ENCODE measurements at regions not wholly inside any gene's neighbourhood (a gene's known extent, or its start where the extent isn't known, plus 50 kb on each side); places are given as distances from the start of the nearest gene placed in this dataset.

DNA sequence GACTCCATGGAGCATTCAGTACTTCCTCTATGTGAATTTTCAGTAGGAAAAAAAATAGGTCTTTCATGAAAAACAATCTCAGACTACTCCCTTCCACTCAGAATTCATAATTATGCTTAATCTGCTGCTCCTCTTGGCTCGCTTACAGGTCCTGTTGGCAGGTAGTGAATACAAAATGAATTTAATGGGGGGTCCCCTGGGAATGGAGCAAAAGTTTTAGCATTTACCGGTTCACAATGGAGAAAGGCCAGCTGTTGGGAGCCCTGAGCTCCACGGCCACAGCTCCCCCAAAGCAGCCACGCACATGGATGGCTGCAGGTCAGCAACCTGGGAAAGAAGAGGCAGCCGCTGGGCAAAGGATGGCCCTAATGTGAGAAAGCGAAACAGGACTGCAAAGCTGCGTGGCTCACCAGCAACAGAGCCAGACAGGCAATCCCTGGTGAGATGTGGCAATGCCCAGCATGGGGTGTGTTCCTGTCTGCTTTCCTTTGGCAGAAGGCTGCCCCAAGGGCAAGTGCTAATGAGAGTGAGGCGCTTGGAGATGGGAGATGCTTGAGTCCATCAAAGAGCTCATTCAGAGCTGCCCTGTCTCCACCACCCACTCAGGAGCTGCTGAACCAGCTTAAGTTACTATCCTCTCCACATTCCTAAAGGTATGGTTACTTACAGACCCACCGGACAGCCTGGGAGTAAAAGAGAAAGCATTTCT lies 447.4 kb downstream of the EPHA4 start:
- peak; percentile 11 for DNase-seq

DNA sequence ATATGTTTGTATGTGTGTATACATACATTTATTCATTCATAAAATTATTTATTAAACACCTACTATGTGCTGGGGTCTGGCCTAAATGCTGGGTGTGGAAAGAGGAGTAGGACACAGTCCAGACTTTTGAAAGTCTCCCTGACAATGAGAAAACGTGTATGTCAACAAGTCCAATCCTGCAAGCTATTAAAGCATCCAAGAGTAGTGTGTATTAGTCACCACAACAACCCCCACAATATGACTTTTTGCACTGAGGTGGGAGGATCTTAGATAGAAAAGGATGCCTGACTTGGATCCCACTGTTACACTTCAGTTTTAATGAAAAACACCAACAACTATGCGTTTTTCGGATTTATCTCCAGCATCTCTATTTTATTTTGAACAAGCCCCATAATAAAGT lies 446.4 kb downstream of the EPHA4 start:
- no peak for DNase-seq

DNA sequence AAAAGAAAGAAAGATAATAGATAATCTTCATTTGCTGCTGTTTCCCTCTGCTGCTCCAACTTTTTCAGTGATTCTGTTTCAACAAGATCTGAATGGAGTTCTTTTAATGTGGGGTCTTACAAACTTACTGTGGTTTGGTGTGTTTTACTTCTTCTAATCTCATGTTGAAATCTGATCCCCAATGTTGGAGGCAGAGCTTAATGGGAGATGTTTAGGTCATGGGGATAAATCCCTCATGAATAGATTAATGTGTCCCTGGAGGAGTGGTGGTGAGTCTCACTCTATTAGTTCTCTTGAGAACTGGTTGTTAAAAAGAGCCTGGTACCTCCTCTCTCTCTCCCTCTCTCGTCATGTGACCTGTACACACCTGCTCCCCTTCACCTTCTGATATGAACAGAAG lies 442.4 kb downstream of the EPHA4 start:
- DNase-seq, result no peak

DNA sequence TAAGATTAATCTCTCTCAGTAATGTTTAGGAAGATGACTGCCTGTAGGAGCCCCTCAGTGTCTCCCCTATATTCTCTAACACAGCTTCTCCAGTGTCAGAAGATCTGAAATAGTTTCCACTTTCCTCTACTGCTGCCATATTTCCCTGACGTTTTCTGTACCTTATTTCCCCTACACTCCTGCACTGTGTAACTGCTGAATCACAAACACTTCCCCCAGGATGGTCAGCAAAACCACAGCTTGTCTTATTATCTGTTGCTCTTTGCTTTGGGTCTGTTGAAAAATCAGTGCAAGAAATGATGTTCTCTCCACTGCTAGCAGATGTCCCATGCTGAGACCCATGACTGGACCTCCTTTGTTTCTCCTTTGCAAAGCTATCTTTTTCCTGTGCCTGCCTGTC lies 441.7 kb downstream of the EPHA4 start:
- DNase-seq, result no peak

DNA sequence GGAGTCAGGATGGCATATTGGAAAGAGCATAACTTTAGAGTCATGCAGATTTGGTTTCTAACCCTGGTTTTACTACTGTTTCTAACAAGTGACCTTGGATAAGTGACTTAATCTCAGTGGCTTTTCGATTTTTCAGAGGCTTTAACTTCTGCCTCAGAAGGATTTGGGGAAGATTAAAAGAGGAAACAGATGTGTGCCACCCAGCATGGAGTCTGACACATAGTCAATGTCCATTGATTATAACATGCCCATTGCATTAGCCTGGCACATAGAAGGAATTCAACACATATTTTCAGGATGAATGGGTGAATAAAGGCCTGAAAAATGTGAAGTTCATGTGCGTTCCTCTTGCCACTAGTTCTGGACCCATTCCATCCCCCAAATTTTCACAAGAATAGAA lies 438.2 kb downstream of the EPHA4 start:
- DNase-seq, result no peak

DNA sequence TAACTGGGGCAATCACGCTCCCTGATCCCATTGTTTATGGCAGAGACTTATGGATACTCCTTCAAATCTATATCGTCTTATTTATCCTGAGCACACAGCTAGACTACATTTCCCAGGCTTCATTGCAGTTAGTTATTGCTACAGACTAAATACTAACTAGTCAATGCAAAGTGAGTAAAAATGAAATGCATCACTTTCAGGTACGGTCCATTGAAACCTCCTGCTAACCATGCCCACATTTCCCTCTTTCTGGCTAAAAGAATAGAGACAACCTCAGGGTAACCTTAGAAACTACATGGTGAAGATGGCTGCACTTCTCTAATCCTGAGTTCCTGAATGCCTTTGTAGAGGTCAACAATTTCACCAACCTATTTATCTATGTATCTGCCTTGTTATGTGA lies 437.4 kb downstream of the EPHA4 start:
- DNase-seq, result no peak

DNA sequence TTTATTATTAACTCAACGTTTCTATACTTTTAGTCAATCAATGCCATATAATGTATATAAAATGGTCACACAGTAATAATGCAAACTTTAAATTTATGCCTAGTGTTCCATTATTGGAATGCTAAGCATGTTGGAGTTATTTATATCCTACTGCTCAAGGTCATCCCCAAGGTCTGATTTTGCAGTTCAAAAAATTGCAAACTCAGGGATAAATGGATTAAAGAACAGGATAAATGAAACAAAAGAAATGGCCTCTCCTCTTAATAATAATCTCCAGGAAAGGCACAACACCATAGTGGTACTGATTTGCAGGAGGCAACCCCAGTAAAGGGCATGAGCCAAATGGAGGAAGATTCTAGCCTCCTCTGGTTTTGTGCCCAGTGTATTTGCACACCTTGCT lies 436.4 kb downstream of the EPHA4 start:
- DNase-seq, result no peak

DNA sequence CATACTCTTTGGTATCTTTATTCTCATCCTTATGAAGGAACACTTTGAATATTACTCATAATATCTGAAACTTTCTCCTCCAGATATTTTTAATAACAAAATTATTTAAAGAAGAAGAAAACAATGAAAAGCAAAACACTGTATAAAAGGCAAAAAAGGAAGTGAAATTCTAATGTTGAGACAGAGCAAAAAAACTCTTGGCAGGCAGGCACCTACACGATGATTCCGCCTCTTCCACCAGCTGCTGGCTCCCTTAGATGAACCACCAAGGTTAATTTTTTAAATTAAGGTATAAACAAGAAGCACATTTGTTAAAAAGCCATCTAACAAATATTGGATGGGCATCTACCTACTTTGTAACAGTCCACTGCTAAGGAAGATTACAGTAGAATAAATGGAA lies 434.7 kb downstream of the EPHA4 start:
- no peak for DNase-seq

DNA sequence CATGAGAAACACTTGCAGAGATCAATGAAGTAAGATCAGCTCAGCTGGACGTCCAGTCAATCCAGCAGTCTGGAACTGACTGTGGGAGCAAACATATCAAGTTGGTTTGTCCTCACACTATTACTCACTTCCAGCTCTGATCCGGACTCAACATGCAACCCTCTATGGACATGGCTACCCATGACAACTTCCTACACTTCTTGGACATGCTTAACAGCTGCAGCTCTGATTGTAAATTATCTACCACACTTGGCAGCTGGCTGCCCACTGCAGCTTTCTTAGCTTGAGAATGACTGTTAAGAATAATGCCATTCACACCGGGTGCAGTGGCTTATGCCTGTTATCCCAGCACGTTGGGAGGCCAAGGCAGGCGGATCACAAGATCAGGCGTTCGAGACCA lies 429.8 kb downstream of the EPHA4 start:
- no peak for DNase-seq

DNA sequence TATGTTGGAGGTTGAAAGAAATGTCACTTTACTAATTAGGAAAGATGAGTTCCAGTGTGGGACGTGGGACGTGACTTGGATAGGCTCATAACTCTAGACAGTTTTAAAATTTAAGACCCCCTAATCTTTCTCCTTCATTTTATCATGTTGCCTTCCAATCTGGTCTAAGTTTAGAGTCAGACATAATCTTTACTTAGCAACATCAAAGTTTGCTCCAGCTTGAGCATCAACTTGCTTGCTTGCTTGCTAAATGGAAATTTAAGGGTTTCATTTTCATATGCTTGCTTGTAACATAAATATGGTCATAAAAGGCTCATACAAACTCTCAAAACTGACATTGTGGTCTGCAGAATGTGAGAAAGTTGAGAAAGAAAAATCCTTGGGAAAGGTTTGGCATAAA lies 428.9 kb downstream of the EPHA4 start:
- no peak for DNase-seq

DNA sequence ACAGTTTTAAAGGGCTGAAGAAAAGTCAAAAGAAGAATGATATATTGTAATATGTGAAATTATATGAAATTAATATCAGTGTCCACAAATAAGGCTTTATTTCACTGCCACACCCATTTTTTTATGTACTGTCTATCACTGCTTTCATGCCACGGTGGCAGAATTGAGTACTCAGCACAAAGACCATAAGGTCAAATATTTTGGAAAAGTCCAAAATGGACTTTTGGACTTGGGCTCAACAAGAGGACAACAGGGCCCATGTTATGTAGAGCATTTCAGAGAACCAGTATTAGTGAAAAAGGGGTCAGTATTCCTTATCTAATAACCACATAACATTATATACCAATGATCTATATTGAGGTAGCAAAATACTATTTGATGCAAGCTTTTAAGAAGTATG lies 427.2 kb downstream of the EPHA4 start:
- no peak for DNase-seq

DNA sequence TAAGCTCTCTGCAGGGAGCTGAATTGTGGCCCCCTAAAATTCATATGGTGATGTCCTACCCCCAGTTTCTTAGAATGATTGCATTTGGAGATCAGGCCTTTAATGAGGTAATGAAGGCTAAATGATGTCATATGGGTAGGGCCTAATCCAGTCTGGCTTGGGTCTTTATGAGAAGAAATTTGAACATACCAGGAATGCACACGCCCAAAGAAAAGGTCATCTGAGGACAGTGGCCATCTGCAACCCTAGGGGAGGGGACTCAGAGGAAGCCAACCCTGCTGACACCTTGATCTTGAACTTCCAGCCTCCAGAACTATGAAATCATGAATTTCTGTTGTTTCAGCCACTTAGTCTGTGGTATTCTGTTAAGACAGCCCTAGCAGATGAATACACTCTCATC lies 426.7 kb downstream of the EPHA4 start:
- DNase-seq, result no peak

DNA sequence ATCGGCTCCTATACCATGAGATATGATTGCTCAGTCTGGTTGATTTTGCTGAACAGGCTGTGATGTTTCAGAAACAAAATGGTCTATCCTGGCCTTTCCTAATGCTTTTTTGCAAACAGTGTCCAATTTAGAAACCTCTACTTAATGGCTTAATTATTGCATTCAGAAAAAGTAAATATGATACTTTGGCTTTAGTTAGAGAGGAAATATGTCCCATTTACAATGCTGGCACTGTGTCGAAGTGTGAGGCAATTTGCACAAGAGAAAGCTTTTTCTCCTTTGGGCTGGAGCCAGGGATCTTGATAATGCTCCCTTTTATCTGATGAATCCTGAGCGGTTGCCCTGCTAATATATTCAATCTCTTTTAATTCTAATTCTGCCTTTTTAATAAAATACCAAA lies 418.9 kb downstream of the EPHA4 start:
- DNase-seq, result no peak

DNA sequence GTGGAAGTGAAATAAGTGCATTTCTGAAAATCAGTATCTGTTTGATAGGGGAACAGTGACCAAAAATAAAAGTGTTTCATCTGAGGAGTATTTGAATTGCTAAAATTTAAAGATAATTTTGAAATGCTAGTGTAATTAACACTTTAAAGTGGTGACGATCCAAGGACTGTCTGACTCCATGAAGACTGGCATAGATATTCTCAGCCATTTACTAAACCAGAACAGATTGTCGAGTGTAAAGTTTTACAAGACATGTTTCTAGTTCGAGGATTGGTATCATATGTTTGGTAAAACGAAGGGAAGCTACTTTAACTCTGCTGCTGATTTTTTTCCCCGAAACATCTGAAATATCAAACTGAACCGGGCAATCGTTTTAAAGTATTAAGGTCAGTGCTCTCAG lies 417.9 kb downstream of the EPHA4 start:
- DNase-seq, result no peak

DNA sequence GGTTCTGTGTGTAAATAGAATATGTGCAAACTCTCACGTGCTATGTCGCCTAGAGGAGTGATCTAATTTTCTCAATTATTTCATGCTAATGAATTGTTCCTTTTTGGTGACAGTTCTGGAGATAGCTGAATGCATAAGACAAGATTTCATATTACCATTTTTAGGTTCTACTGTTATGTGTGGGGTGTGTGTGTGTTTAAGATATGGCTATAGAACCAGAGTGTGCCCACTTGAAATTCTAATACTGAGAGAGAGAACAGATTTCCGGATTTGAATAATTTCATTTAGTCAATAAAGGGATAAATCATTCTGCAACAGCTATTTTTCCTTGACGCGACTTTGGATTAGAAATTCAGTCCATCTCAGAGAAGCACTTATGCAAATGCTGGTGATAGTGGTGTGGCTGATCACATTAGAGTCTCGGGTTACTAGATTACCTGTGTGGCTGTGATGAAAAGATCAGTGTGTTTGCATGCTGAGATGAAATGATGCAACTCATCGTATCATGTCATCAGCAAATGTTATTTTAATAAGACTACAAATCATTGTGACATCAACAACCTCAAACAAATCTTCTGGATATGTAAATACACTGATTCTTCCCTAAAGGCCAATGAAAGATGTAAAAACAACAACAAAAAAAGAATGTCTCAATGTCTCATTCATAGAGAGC lies 415.9 kb downstream of the EPHA4 start:
- no peak for DNase-seq

DNA sequence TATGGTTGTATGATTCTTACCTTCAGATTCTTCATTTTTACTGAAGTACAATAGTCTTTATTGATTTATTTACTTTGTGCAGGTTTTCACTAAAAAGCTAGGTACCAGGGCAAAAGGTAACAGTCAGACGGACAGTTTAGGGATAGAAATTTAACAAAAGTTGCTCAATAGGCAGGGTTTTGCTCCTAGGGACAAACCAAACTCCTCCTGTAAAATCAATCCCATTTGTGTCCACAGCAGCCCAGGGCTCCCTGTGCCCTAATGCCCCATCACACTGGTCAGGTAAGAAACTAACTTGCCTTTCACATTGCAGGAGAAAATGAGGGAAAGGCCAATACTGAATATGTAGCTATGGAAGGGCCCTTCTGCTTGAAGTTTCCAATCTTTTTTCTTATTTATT lies 410.9 kb downstream of the EPHA4 start:
- DNase-seq, result no peak

DNA sequence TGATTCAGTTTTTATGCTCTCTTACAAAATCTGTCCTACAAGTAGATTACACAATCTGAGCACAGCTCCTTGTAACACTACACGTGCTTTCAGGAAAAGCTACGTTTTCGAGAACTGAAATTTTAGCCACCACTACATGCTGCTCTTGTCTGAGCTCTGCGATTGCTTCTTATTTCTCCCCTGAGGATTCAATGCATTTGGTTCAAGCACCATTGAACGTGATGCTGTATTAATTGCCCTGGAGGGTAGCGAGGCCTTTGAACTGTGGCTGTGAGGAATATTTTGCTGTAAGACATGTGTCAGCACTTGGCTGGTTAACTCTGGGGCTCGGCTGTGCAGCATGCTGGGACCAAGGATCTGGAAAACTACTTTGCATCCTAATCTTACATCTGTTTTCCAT lies 405.8 kb downstream of the EPHA4 start:
- peak; percentile 81 for DNase-seq

DNA sequence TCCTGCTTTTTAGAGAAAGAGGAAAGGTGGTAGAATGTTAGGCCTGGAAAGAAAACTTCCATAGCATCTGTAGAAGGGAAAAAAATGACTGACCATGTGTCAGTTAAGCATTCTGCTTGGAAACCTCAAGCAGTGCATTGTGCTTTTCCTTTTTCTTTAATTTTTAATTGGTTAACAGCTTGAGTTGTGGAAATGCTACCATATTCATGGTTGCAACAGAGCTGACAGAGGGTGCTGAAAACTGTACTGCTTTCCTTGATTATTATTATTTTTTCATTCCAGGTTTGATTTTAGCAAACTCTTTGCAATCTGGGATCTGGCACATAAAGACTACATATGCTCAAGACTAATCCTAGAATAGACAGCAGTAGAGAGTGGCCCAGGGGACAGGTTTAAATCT lies 404.5 kb downstream of the EPHA4 start:
- DNase-seq, result no peak

DNA sequence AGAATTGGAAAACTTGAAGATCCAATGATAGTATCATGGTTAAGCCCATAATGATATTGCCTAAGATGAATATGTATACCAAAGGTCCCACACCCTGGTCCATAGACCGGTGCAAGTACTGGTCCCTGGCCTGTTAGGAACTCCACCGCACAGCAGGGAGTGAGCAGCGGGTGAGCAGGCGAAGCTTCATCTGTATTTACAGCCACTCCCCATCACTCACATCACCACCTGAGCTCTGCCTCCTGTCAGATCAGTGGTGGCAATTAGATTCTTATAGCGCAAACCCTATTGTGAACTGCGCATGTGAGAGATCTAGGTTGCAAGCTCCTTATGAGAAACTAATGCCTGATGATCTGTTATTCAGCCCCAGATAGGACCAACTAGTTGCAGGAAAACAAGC lies 402.4 kb downstream of the EPHA4 start:
- DNase-seq, result no peak

DNA sequence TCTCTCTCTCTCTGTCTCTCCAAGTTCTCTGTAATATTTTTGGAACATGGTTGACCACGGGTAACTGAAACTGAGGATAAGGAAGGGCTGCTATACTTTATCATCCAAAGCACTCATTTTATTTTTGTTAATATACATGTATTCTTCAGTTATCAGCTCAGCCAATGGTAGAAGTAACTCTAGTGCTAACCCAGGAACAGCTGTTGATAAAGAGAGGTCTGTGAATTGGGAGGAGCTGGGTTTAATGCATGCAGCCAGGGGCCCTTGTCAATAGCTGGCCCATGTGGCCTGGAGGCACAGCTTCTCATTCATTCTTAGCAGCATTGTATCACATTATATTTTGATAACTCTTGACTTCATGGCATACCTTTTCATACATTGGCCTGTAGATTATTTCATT lies 401.6 kb downstream of the EPHA4 start:
- DNase-seq, result no peak

DNA sequence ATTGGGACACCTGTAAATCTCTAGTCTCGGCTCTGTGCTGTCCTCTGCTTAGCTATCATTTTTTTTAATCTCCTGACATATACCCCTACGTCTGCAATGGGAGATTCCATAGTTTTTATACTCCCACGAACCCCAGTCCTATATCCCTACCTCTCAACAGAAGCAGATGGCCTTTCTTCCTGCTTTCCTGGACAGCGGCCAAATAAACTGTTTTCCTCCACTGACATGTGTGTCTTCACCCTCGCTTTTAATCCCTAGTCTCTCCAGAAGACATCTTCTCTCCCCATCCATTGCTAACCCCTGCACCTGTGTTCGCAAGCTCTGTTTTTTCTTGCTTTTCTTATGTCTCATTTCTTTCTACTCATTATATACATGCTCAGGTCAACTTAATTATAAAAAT lies 395.4 kb downstream of the EPHA4 start:
- no peak for DNase-seq

DNA sequence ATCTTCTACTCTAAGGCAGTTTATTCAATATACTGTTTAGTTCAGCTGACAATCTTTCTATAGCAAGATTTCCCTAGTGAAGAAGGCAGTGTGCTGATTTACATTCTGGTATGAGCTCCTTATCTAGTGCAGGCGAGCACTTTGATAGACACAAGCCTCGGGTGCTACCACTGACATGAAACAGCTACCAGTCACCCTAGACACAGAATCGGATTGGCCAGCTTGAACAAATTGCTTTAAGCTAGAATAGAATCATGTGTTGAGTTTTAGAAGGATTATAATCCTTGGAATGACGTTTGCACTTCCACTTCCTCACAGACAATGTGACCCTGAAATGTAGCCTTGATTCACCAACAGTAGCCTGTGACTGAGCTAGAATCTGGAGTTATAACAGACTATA lies 394.0 kb downstream of the EPHA4 start:
- DNase-seq, result no peak

DNA sequence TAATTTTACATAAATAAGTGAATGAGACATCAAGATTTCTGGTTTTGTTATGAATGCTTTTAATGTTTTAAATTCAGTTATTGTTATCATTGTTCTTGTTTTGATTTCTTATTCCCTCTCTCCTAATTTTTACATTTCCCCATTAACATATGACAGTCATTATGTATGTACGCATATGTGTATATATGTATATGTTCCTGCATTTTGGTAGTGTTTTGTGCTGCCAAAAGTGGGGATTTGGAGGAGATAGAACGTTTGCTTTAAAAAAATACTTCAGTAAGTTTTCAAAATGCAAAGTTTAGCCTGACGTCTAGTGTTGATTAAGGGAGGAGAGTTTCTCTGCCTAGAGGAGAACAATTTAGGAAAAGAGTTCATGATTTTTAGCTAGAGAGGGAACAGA lies 385.2 kb downstream of the EPHA4 start:
- DNase-seq, result no peak

DNA sequence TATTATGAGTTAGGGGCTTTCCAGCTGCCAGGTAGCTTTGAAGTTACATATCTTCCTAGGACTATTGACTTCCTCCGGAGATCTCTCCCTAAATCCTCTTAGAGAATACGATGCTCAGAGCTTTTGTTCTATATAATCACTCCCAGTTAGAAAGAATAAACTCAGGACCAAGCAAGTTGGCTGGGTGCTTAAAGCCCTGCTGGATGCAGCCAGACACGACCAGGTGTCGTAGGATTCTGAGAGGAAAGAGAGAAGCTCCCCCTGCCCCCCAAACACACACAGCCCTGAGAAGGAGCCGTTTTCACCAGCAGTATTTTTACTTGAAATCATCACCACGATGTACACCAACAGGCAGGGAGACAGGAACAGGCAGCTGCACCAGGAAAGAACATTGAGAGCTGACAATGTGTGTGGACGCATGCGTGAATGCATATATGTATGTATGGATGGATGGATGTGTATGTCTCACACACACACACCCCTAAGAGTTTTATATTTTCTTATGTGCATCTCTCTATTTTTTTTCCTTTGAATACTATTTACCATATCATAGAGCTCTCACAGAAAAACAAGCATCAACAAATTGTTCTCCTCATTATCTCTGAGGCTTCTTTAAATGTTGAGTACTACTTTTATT lies 382.6 kb downstream of the EPHA4 start:
- DNase-seq, result no peak

All from hindlimb muscle (tissue), 1 donor.